ENCODE measurements at regions not wholly inside any gene's neighbourhood (a gene's known extent, or its start where the extent isn't known, plus 50 kb on each side); places are given as distances from the start of the nearest gene placed in this dataset.
"Not testable (repeated sequence)": the region's sequence is repeated elsewhere in the genome, so short reads cannot be mapped to it uniquely, and the experiment has no call there.

- TF ChIP-seq CTCF (conservative IDR thresholded peaks at IDR 0.05; ENCODE audit: low read length); EZH2phosphoT487 (IDR thresholded peaks at IDR 0.05; ENCODE audit: borderline replicate concordance): not testable (repeated sequence)
Observed at GRCh38 chr1:157351800-157352199, 200.5 kb downstream of the FCRL5 start.

All from Loucy (cell line).